GM23338 (cell line): ENCODE measurements at regions not wholly inside any gene's neighbourhood (a gene's known extent, or its start where the extent isn't known, plus 50 kb on each side); places are given as distances from the start of the nearest gene placed in this dataset.

ENCODE experiments used
- ATAC-seq: fragments of 200-7000 bp; cut with Tn5 transposase; 3 replicates; pipeline ENCODE4 v1.9.1; 2020
- DNase-seq: peaks from one replicate; pipeline ENCODE4 v3.0.0-alpha.2; 2015; ENCODE audit warnings: low spot score
- H2AFZ ChIP-seq: fragments of 200-600 bp; sonication (generic); 2 replicates; pipeline ENCODE4 v1.8.0; 2016; ENCODE audit warnings: antibody characterized with exemption, mild to moderate bottlenecking, moderate library complexity
- H3F3A ChIP-seq: fragments of 200-600 bp; sonication (generic); replicated peaks from 2 replicates; pipeline ENCODE4 v1.8.0; 2017; ENCODE audit warnings: antibody characterized with exemption, mixed run types, low read depth
- H3K27ac ChIP-seq: fragments of 200-600 bp; sonication (generic); 2 replicates; pipeline ENCODE4 v1.6.1; 2016; ENCODE audit warnings: low read depth
- H3K27me3 ChIP-seq: fragments of 200-600 bp; sonication (generic); 2 replicates; pipeline ENCODE4 v1.8.0; 2016; ENCODE audit warnings: mild to moderate bottlenecking, mixed run types, moderate library complexity; ENCODE audit not compliant: insufficient read depth
- H3K36me3 ChIP-seq: fragments of 200-600 bp; sonication (generic); 2 replicates; pipeline ENCODE4 v1.8.0; 2016; ENCODE audit warnings: mild to moderate bottlenecking; ENCODE audit not compliant: insufficient read depth
- H3K4me1 ChIP-seq: fragments of 200-600 bp; sonication (generic); 2 replicates; pipeline ENCODE4 v1.8.0; 2016; ENCODE audit warnings: mild to moderate bottlenecking, moderate library complexity; ENCODE audit not compliant: insufficient read depth
- H3K4me2 ChIP-seq: fragments of 200-600 bp; sonication (generic); 2 replicates; pipeline ENCODE4 v1.7.1; 2017; ENCODE audit warnings: mixed run types
- H3K4me3 ChIP-seq: fragments of 200-600 bp; sonication (generic); 2 replicates; pipeline ENCODE4 v1.6.1; 2016; ENCODE audit warnings: mixed run types
- H3K79me2 ChIP-seq: fragments of 200-600 bp; sonication (generic); replicated peaks from 2 replicates; pipeline ENCODE4 v1.8.0; 2017; ENCODE audit warnings: mild to moderate bottlenecking; ENCODE audit not compliant: insufficient read depth
- H3K9me2 ChIP-seq: fragments of 200-600 bp; sonication (generic); 2 replicates; pipeline ENCODE4 v1.8.0; 2017; ENCODE audit not compliant: insufficient read depth
- H4K20me1 ChIP-seq: fragments of 200-600 bp; sonication (generic); replicated peaks from 2 replicates; pipeline ENCODE4 v1.8.0; 2017; ENCODE audit warnings: mild to moderate bottlenecking; ENCODE audit not compliant: insufficient read depth
- H3K27ac Mint-ChIP-seq: 2 replicates; pipeline ENCODE4 v1.8.0; 2020; ENCODE audit warnings: inconsistent platforms, mild to moderate bottlenecking, moderate library complexity, mixed read lengths
- H3K27me3 Mint-ChIP-seq: 3 replicates; pipeline ENCODE4 v1.8.0; 2022; ENCODE audit warnings: low read depth, mild to moderate bottlenecking, moderate library complexity, mixed read lengths, inconsistent platforms; ENCODE audit not compliant: insufficient read depth, poor library complexity
- H3K36me3 Mint-ChIP-seq: 3 replicates; pipeline ENCODE4 v1.8.0; 2021; ENCODE audit warnings: low read depth, mild to moderate bottlenecking, inconsistent platforms, moderate library complexity, mixed read lengths
- H3K4me1 Mint-ChIP-seq: 3 replicates; pipeline ENCODE4 v1.8.0; 2020; ENCODE audit warnings: mild to moderate bottlenecking, inconsistent platforms, mixed read lengths
- H3K4me3 Mint-ChIP-seq: 3 replicates; pipeline ENCODE4 v1.8.0; 2021; ENCODE audit warnings: moderate library complexity, mild to moderate bottlenecking, inconsistent platforms, mixed read lengths
- H3K9me3 Mint-ChIP-seq: 3 replicates; pipeline ENCODE4 v1.8.0; 2020; ENCODE audit warnings: moderate library complexity, mild to moderate bottlenecking, inconsistent platforms, mixed read lengths
- CTCF ChIP-seq, 2 experiments: fragments of 200-600 bp in 1 of 2; sonication (generic) in 1 of 2; conservative IDR thresholded peaks; 2 replicates each; pipeline versions ENCODE4 v1.5.1 to v1.6.1; 2016 to 2017; ENCODE audit warnings: antibody characterized with exemption in 2 of 2, low read depth in 2 of 2, mild to moderate bottlenecking in 2 of 2, moderate library complexity in 1 of 2
- ETS1 ChIP-seq: IDR thresholded peaks from 2 replicates; pipeline ENCODE4 v1.6.1; 2016; ENCODE audit warnings: antibody characterized with exemption
- EZH2 ChIP-seq: fragments of 200-600 bp; sonication (generic); IDR thresholded peaks from one replicate; pipeline ENCODE4 v1.8.0; 2017; ENCODE audit warnings: antibody characterized with exemption, mild to moderate bottlenecking, low read depth; ENCODE audit not compliant: unreplicated experiment
- EZH2phosphoT487 ChIP-seq: fragments of 200-600 bp; sonication (generic); IDR thresholded peaks from one replicate; pipeline ENCODE4 v1.8.1; 2018; ENCODE audit warnings: antibody characterized with exemption; ENCODE audit not compliant: unreplicated experiment
- POLR2AphosphoS5 ChIP-seq: IDR thresholded peaks from 2 replicates; pipeline ENCODE4 v1.6.1; 2016; ENCODE audit warnings: antibody characterized with exemption, low read depth
- STAT1 ChIP-seq: IDR thresholded peaks from one replicate; pipeline ENCODE4 v1.6.1; 2016; ENCODE audit warnings: antibody characterized with exemption; ENCODE audit not compliant: unreplicated experiment
- ZNF462 ChIP-seq: fragments of 250-450 bp; sonication (Bioruptor Pico); IDR thresholded peaks from 2 replicates; pipeline ENCODE4 v1.5.0; 2020; ENCODE audit warnings: mild to moderate bottlenecking, moderate library complexity

GRCh38 chr3:35966629-35967464, 327.5 kb downstream of the ARPP21 start:
- DNase-seq, result no peak
- no peak overlapping the region; the same call in 1 of the 2 replicates for H2AFZ ChIP-seq
- Mint-ChIP-seq H3K4me1 (no peaks in the 10 kb centered on the region; the same call in 2 of the 3 replicates), H3K9me3 (no peaks in the 10 kb centered on the region), H3K36me3 (no peaks in the 10 kb centered on the region), H3K27me3 (peaks cover 3% of the 10 kb centered on the region), H3K27ac (no peak overlapping the region), H3K4me3 (no peak overlapping the region)
- H3K27me3 ChIP-seq, result no peaks in the 10 kb centered on the region
- TF ChIP-seq EZH2 (no peak), POLR2AphosphoS5 (no peak)
- no peaks in the 10 kb centered on the region for H3K36me3 ChIP-seq
- no peak overlapping the region for H3K4me2 ChIP-seq
- H3K27ac ChIP-seq, result no peak overlapping the region
- H3K9me2 ChIP-seq, result no peaks in the 10 kb centered on the region
- H3K4me3 ChIP-seq, result no peak overlapping the region
- no peaks in the 10 kb centered on the region for H3F3A ChIP-seq
- H3K79me2 ChIP-seq, result no peaks in the 10 kb centered on the region
- H4K20me1 ChIP-seq, result no peaks in the 10 kb centered on the region
- peak; percentile 48 for ATAC-seq
- peaks cover 17% of the 10 kb centered on the region; the same call in 1 of the 2 replicates for H3K4me1 ChIP-seq

- H3K27me3 ChIP-seq, result no peaks in the 10 kb centered on the region
- peaks cover 17% of the 10 kb centered on the region; the same call in 1 of the 2 replicates for H3K4me1 ChIP-seq
- no peaks in the 10 kb centered on the region for H3K79me2 ChIP-seq
- no peak for TF ChIP-seq ETS1
- no peak for TF ChIP-seq STAT1
- no peak for TF ChIP-seq CTCF (conservative IDR thresholded peaks at IDR 0.05; ENCODE audit: low read depth in 2 of 2)
- TF ChIP-seq EZH2phosphoT487, result no peak
- no peak for TF ChIP-seq ZNF462 (CRISPR knock-in tag)
- TF ChIP-seq POLR2AphosphoS5, result no peak
- no peaks in the 10 kb centered on the region for H3F3A ChIP-seq
- DNase-seq (no peak), ATAC-seq (no peak)
- no peaks in the 10 kb centered on the region for H3K36me3 ChIP-seq
- no peak overlapping the region for H3K4me2 ChIP-seq
- H3K4me1 Mint-ChIP-seq, result no peaks in the 10 kb centered on the region; the same call in 2 of the 3 replicates
- no peaks in the 10 kb centered on the region for H3K9me2 ChIP-seq
- no peak overlapping the region for H3K27ac ChIP-seq
- H4K20me1 ChIP-seq, result no peaks in the 10 kb centered on the region
- no peak overlapping the region for H3K27ac Mint-ChIP-seq
- no peak overlapping the region for H3K4me3 ChIP-seq
- no peak overlapping the region for H3K4me3 Mint-ChIP-seq
- H3K27me3 Mint-ChIP-seq, result peaks cover 3% of the 10 kb centered on the region
- H3K9me3 Mint-ChIP-seq, result 0 out of 3 replicates have a peak, but pooled peaks cover 3% of the 10 kb centered on the region
- H3K36me3 Mint-ChIP-seq, result peaks cover 3% of the 10 kb centered on the region; the same call in 2 of the 3 replicates
- H2AFZ ChIP-seq, result peak overlapping the region; percentile 53; the same call in 1 of the 2 replicates
These were observed 328.8 kb downstream of the ARPP21 start for GRCh38 chr3:35968043-35968622.
